Liver (tissue), 3 donors: ENCODE measurements at regions not wholly inside any gene's neighbourhood (a gene's known extent, or its start where the extent isn't known, plus 50 kb on each side); places are given as distances from the start of the nearest gene placed in this dataset.

Experiments used
- FOXA2 ChIP-seq: IDR thresholded peaks from 2 replicates; pipeline ENCODE4 v1.6.1; 2016; ENCODE audit warnings: antibody characterized with exemption
- HNF4A ChIP-seq, 2 donors: conservative IDR thresholded peaks; 2 replicates each; pipeline ENCODE4 v1.6.1; 2016; ENCODE audit warnings: antibody characterized with exemption in 2 of 2, mild to moderate bottlenecking in 2 of 2
- JUND ChIP-seq, 2 donors: IDR thresholded peaks; 2 replicates each; pipeline ENCODE4 v1.6.1; 2016; ENCODE audit warnings: antibody characterized with exemption in 2 of 2
- RAD21 ChIP-seq, 2 donors: IDR thresholded peaks; 2 replicates each; pipeline ENCODE4 v1.6.1; 2016; ENCODE audit warnings: antibody characterized with exemption in 2 of 2, mild to moderate bottlenecking in 2 of 2
- TAF1 ChIP-seq: conservative IDR thresholded peaks from 2 replicates; pipeline ENCODE4 v1.6.1; 2016; ENCODE audit warnings: antibody characterized with exemption, mild to moderate bottlenecking
- YY1 ChIP-seq: IDR thresholded peaks from 2 replicates; pipeline ENCODE4 v1.6.1; 2016; ENCODE audit warnings: antibody characterized with exemption, mild to moderate bottlenecking
- TF ChIP-seq, protein P1 (sequence below): fragments of 150-350 bp; IDR thresholded peaks from 2 replicates; pipeline ENCODE4 v1.5.1; 2017; ENCODE audit warnings: improper control_type of control experiment, low read depth, low read length; ENCODE audit not compliant: missing input control
- TF ChIP-seq, protein P2 (sequence below): IDR thresholded peaks from 2 replicates; pipeline ENCODE4 v1.6.1; 2016; ENCODE audit warnings: antibody characterized with exemption, mild to moderate bottlenecking
- TF ChIP-seq, protein P3 (sequence below): IDR thresholded peaks from 2 replicates; pipeline ENCODE4 v1.6.1; 2016; ENCODE audit warnings: antibody characterized with exemption
- donor health status: healthy.
- donor health status: healthy.

DNA sequence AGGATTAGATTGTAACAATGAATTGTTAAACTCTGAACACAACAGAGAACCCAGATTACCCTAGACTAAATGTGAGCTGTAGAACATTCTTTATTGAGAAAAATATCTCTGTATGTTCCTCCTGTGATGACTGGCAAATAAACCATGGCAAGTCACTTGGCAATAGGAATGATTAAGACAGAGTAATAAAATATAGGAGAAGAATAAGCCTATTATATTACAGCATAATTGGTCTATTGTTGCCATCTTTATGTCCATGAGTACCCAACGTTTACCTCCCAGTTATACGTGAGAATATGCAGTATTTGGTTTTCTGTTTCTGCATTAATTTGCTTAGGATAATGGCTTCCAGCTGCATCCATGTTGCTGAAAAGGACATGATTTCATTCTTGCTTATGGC is 211.2 kb upstream of the AVPR1A start:
- TF ChIP-seq, protein P1, sequence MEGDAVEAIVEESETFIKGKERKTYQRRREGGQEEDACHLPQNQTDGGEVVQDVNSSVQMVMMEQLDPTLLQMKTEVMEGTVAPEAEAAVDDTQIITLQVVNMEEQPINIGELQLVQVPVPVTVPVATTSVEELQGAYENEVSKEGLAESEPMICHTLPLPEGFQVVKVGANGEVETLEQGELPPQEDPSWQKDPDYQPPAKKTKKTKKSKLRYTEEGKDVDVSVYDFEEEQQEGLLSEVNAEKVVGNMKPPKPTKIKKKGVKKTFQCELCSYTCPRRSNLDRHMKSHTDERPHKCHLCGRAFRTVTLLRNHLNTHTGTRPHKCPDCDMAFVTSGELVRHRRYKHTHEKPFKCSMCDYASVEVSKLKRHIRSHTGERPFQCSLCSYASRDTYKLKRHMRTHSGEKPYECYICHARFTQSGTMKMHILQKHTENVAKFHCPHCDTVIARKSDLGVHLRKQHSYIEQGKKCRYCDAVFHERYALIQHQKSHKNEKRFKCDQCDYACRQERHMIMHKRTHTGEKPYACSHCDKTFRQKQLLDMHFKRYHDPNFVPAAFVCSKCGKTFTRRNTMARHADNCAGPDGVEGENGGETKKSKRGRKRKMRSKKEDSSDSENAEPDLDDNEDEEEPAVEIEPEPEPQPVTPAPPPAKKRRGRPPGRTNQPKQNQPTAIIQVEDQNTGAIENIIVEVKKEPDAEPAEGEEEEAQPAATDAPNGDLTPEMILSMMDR: no peak
- TF ChIP-seq HNF4A (conservative IDR thresholded peaks at IDR 0.05) (no peak), TAF1 (no peak), FOXA2 (no peak), YY1 (no peak), JUND (IDR thresholded peaks at IDR 0.05) (no peak), RAD21 (IDR thresholded peaks at IDR 0.05) (no peak)
- TF ChIP-seq, protein P2, sequence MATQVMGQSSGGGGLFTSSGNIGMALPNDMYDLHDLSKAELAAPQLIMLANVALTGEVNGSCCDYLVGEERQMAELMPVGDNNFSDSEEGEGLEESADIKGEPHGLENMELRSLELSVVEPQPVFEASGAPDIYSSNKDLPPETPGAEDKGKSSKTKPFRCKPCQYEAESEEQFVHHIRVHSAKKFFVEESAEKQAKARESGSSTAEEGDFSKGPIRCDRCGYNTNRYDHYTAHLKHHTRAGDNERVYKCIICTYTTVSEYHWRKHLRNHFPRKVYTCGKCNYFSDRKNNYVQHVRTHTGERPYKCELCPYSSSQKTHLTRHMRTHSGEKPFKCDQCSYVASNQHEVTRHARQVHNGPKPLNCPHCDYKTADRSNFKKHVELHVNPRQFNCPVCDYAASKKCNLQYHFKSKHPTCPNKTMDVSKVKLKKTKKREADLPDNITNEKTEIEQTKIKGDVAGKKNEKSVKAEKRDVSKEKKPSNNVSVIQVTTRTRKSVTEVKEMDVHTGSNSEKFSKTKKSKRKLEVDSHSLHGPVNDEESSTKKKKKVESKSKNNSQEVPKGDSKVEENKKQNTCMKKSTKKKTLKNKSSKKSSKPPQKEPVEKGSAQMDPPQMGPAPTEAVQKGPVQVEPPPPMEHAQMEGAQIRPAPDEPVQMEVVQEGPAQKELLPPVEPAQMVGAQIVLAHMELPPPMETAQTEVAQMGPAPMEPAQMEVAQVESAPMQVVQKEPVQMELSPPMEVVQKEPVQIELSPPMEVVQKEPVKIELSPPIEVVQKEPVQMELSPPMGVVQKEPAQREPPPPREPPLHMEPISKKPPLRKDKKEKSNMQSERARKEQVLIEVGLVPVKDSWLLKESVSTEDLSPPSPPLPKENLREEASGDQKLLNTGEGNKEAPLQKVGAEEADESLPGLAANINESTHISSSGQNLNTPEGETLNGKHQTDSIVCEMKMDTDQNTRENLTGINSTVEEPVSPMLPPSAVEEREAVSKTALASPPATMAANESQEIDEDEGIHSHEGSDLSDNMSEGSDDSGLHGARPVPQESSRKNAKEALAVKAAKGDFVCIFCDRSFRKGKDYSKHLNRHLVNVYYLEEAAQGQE: no peak
- TF ChIP-seq, protein P3, sequence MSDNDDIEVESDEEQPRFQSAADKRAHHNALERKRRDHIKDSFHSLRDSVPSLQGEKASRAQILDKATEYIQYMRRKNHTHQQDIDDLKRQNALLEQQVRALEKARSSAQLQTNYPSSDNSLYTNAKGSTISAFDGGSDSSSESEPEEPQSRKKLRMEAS: no peak
